ENCODE measurements at regions not wholly inside any gene's neighbourhood (a gene's known extent, or its start where the extent isn't known, plus 50 kb on each side); places are given as distances from the start of the nearest gene placed in this dataset.

DNA sequence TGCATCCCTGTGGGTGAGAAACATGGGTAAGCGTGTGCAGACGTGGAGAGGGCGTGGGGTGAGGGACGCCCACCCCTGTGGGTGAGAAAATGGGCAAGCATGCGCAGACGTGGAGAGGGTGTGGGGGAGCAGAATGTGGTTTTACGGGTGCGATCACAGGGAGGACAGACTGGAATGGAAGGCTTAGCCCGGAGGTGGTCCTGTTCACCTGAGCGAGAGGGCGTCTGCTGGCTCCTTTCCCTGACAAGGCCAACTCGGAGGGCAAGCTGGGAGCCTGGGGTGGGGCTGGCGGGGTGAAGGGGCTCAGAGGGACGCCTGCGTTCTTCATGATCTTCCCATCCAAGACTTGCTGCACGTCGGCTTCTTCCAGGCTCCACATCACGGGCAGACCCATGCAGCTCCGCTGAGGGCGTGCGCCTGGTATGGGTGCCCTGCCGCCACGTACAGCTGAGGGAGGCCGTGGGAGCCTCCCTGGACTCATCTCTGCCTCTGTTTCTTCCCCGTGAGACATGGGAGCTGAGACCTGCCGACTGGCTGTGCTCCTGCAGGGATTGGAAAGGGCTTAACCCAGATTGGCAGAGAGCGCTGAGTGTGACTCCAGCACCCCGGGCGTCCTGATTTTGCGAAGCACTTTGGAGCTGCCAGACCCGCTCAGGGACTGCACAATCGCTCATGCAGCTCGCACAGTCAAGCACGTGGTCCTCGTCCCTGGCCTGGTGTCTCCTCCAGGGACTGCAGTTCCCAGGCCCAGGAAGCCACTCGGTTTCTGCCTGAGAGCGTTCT, 74.3 kb upstream of the SHH start:
- no peak overlapping the region for H3K4me3 ChIP-seq (ENCODE audit: low read length)
- CTCF ChIA-PET, result no interaction called here
- peaks cover 7 to 13% of the 10 kb centered on the region in 2 donors for H3K27me3 Mint-ChIP-seq
- DNase-seq, result no peak
- no peaks in the 10 kb centered on the region for H3K27me3 ChIP-seq (ENCODE audit: insufficient read depth, low read length, poor library complexity, severe bottlenecking)
- H3K36me3 Mint-ChIP-seq, result no peaks in the 10 kb centered on the region
- H3K27ac ChIP-seq (ENCODE audit: low read depth, low read length), result no peak overlapping the region
- peak overlapping the region in 1 of 8 donors; percentile 60 for H3K27ac Mint-ChIP-seq
- H3K9me3 Mint-ChIP-seq, result peaks cover 0 to 3% (median 0%) of the 10 kb centered on the region in 5 donors
- H3K4me3 Mint-ChIP-seq, result no peak overlapping the region
- H3K4me1 ChIP-seq (ENCODE audit: insufficient read depth, low read length), result no peaks in the 10 kb centered on the region
- no peaks in the 10 kb centered on the region for H3K4me1 Mint-ChIP-seq
- H3K36me3 ChIP-seq (ENCODE audit: insufficient read depth, low read length), result no peaks in the 10 kb centered on the region
- POLR2A ChIA-PET, result no interaction called here
- H3K9me3 ChIP-seq (ENCODE audit: low read length), result no peaks in the 10 kb centered on the region

DNA sequence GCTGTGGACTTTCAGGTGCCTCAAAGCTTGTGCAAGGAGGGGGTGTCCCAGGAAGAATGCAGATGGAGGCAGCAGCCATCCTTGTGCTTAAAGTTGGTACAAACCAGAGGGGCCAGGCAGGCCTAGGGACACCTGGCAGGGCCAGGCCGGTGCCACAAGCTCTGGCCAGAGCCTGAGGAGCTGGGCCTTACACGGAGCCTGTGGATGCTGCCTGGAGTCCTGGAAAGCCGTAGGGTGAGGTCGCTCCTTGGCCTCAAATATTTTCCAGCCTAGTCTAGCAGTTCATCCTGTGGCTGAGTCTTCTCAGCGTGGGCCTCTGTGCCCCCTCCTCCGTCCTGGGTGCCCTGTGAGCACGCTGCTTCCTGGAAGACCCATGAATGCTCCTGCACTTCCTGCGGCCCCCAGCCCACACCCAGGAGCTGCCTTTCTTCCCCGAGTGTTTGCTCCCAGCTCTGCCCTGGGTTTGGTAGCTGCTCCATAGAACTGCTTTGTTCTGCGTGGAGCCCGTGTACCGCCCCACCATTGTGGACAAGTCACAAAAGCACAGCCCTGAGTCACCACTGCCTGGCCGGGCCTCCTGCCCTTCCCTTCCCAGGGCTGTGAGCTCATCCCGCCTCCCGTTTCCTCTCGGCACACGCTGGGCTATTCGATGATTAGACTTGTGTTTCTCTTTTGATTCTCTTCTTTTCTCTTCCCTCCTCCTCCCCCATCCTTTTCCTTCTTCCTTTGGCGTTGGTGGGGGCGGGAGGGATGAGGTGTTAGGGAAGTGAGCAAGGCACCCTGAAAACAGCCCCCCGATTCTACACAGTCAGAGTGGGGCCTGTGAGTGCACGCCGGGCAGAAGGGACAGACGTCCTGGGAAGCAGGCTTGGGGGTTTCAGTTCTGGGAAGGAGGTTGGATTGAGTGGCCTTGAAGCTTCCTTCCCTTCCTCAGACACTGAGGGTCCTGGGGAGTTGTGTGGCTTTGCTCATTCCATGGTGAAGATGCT, 73.2 kb upstream of the SHH start:
- Histone ChIP-seq H3K27ac (ENCODE audit: low read depth, low read length) (no peak overlapping the region), H3K4me3 (ENCODE audit: low read length) (no peak overlapping the region), H3K36me3 (ENCODE audit: insufficient read depth, low read length) (no peaks in the 10 kb centered on the region), H3K9me3 (ENCODE audit: low read length) (no peaks in the 10 kb centered on the region), H3K27me3 (ENCODE audit: insufficient read depth, low read length, poor library complexity, severe bottlenecking) (no peaks in the 10 kb centered on the region), H3K4me1 (ENCODE audit: insufficient read depth, low read length) (no peaks in the 10 kb centered on the region)
- peaks cover 7 to 13% of the 10 kb centered on the region in 2 donors for H3K27me3 Mint-ChIP-seq
- POLR2A ChIA-PET, result no interaction called here
- H3K36me3 Mint-ChIP-seq, result no peaks in the 10 kb centered on the region
- H3K4me1 Mint-ChIP-seq, result no peaks in the 10 kb centered on the region
- DNase-seq, result no peak
- H3K4me3 Mint-ChIP-seq, result no peak overlapping the region
- H3K27ac Mint-ChIP-seq, result no peak overlapping the region
- CTCF ChIA-PET, result no interaction called here
- H3K9me3 Mint-ChIP-seq, result peaks cover 0 to 3% (median 0%) of the 10 kb centered on the region in 5 donors

DNA sequence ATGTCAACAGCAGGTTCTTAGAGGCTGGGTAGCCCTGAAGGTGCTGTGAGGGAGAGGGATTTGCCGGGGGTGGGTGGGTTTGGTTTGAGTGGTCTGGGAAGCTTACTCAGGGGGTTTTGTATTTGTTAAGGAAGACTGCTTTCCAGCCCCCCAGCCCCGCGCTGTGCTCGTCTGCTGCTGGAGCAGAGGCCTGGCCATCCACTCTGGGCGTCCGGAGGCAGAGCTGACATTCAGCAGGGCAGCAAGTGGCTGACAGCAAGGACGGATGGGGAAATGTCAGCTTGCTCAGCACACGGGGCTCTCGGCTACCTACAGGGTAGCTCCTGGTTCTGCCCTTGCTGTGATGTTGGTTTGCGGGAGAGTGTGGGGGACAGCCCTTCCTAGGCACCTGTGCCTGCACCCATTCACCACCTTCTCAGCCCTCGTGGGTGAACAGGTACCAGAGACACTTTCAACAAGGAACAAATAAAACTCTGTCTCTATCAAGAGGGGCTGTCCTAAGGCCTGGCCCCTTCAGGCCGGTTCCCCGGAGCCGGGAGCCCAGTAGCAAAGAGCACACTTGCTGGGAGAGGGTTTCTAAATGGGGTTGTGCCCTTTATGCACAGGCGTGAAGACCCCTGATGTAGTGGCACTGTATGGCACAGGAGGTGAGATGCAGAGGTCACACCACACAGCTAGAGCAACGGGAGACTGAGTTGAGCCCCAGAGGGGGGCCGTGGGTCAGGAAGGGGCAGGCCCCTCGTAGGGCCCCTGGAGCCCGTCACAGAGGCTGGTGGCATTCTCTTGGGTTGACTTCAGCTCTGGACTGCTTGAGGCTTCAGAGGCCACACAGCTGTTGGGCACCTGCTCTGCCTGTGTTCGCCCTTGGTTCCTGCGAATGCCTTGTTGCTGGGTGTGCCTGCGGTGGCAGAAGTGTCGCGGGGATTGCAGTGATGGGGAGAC, 72.2 kb upstream of the SHH start:
- Histone ChIP-seq H3K9me3 (ENCODE audit: low read length) (no peaks in the 10 kb centered on the region), H3K27ac (ENCODE audit: low read depth, low read length) (no peak overlapping the region), H3K27me3 (ENCODE audit: insufficient read depth, low read length, poor library complexity, severe bottlenecking) (no peaks in the 10 kb centered on the region), H3K36me3 (ENCODE audit: insufficient read depth, low read length) (no peaks in the 10 kb centered on the region), H3K4me1 (ENCODE audit: insufficient read depth, low read length) (no peaks in the 10 kb centered on the region), H3K4me3 (ENCODE audit: low read length) (no peak overlapping the region)
- Mint-ChIP-seq H3K4me3 (no peak overlapping the region), H3K27ac (no peak overlapping the region), H3K4me1 (no peaks in the 10 kb centered on the region), H3K27me3 (peaks cover 7 to 13% of the 10 kb centered on the region in 2 donors), H3K9me3 (no peaks in the 10 kb centered on the region), H3K36me3 (no peaks in the 10 kb centered on the region)
- ChIA-PET CTCF (no interaction called here), POLR2A (no interaction called here)
- no peak for DNase-seq

DNA sequence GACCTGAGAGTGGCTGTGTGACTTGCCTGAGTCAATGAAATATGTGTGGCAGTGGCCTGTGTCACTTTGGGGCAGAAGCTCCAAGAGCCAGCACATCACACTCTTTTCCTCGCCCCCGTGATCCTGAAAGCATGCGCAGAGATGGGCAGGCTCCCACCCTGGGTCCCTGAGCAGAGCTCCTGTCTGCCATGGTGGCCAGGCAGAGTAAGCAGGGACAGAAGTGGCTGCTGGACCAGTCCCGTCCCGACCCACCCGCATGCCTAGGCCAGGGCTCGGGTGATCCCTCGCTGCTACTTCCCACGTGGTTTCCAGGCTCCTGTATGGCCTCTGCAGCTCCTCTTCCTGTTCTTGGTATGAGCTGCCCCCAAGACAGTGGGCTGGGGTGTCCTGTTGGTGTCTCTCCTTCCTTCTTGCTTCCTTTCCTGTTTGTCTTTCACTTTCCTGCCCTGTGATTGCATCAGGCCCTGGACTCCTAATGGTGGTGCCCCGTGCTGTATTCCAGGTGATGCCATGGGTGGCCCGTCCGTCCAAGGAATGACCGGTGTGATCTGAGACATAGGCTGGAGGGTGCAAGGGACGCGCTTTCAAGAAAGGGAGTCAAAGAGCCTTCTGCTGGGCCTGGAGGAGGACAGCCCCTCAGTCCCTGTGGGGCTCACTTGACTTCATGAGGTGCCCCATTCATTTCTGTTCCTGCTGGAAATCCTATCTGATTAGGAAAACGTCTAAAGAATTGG, 71.4 kb upstream of the SHH start:
- no peak overlapping the region for H3K27ac Mint-ChIP-seq
- Histone ChIP-seq H3K4me3 (ENCODE audit: low read length) (no peak overlapping the region), H3K36me3 (ENCODE audit: insufficient read depth, low read length) (no peaks in the 10 kb centered on the region), H3K27me3 (ENCODE audit: insufficient read depth, low read length, poor library complexity, severe bottlenecking) (no peaks in the 10 kb centered on the region), H3K27ac (ENCODE audit: low read depth, low read length) (no peak overlapping the region), H3K9me3 (ENCODE audit: low read length) (no peaks in the 10 kb centered on the region), H3K4me1 (ENCODE audit: insufficient read depth, low read length) (no peaks in the 10 kb centered on the region)
- no peak overlapping the region for H3K4me3 Mint-ChIP-seq
- peaks cover 5 to 8% of the 10 kb centered on the region in 2 donors for H3K27me3 Mint-ChIP-seq
- DNase-seq, result no peak
- POLR2A ChIA-PET, result no interaction called here
- no peaks in the 10 kb centered on the region for H3K4me1 Mint-ChIP-seq
- H3K36me3 Mint-ChIP-seq, result no peaks in the 10 kb centered on the region
- CTCF ChIA-PET, result no interaction called here
- H3K9me3 Mint-ChIP-seq, result no peaks in the 10 kb centered on the region

DNA sequence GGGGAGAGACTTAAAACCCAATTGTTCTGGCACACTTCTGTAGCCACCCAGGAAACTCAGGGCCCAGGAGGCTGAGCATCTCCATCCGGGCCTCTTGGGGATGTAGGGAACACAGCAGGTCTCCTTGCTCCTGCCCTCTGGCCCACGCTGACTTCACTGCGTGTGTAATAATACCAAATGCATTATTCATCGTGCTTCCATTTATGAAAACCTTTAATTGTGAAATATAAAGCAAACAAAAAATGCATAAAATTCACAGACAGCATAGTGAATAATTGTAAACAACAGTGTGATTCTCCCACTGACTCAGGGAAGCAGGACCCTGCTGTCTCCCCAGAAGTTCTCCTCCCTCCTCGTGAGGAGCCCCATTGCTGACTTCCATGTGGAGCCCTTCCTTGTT, 70.3 kb upstream of the SHH start:
- H3K9me3 Mint-ChIP-seq, result no peaks in the 10 kb centered on the region
- DNase-seq, result no peak
- peaks cover 3 to 4% of the 10 kb centered on the region in 2 donors for H3K27me3 Mint-ChIP-seq
- CTCF ChIA-PET, result no interaction called here
- no peak overlapping the region for H3K27ac Mint-ChIP-seq
- Histone ChIP-seq H3K27me3 (ENCODE audit: insufficient read depth, low read length, poor library complexity, severe bottlenecking) (no peaks in the 10 kb centered on the region), H3K27ac (ENCODE audit: low read depth, low read length) (no peak overlapping the region), H3K9me3 (ENCODE audit: low read length) (no peaks in the 10 kb centered on the region), H3K4me1 (ENCODE audit: insufficient read depth, low read length) (no peaks in the 10 kb centered on the region), H3K4me3 (ENCODE audit: low read length) (no peak overlapping the region), H3K36me3 (ENCODE audit: insufficient read depth, low read length) (no peaks in the 10 kb centered on the region)
- no peaks in the 10 kb centered on the region for H3K36me3 Mint-ChIP-seq
- POLR2A ChIA-PET, result no interaction called here
- no peak overlapping the region for H3K4me3 Mint-ChIP-seq
- H3K4me1 Mint-ChIP-seq, result no peaks in the 10 kb centered on the region

DNA sequence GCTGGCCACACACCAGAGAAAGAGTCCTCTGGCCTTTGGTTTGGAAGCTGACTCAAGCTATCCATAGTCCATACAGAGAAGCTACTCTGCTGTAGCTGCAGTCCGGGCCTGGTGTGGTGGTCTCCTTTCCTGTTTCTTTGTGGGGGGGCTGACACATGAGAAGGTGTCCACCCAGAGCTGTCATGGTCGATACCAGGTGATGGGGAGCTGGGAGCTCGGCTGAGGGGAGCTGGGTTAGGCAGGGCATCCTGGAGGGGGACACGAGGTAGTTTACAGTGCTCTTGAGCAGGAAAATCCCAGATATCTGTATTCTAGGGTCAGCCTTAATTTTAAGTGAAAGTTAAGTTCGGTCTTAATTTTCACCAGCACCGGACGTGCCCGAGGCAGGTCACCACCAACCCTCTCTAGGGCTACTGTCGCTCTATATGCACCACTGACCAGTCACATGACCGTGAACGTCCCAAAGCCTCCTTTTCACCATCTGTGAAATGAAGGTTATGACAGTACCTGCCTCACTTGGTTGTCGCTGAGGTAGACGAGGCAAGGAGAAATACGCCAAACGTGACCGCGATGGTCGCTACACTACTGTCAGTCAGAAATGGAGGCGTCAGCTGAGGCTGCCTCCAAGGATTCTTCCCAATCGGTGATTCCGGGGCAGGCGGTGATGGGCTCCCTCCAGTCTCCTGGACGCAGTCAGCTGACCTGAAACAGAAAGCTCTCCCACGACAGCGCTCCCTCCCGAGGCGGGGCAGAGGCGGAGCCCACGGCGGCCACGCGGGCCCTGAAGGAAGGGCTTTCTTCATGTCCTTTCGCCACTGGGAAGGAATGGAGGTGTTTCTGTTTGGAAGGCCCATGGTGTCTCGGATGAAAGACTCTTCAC, 69.4 kb upstream of the SHH start:
- no peaks in the 10 kb centered on the region for H3K36me3 Mint-ChIP-seq
- ChIA-PET CTCF (no interaction called here), POLR2A (no interaction called here)
- H3K9me3 ChIP-seq (ENCODE audit: low read length), result no peaks in the 10 kb centered on the region
- no peak overlapping the region for H3K4me3 Mint-ChIP-seq
- H3K36me3 ChIP-seq (ENCODE audit: insufficient read depth, low read length), result no peaks in the 10 kb centered on the region
- H3K4me1 ChIP-seq (ENCODE audit: insufficient read depth, low read length), result no peaks in the 10 kb centered on the region
- DNase-seq, result no peak
- no peaks in the 10 kb centered on the region for H3K4me1 Mint-ChIP-seq
- no peak overlapping the region for H3K4me3 ChIP-seq (ENCODE audit: low read length)
- H3K27me3 ChIP-seq (ENCODE audit: insufficient read depth, low read length, poor library complexity, severe bottlenecking), result no peaks in the 10 kb centered on the region
- no peak overlapping the region for H3K27ac Mint-ChIP-seq
- H3K9me3 Mint-ChIP-seq, result no peaks in the 10 kb centered on the region
- no peak overlapping the region for H3K27ac ChIP-seq (ENCODE audit: low read depth, low read length)
- H3K27me3 Mint-ChIP-seq, result peaks cover 3 to 4% of the 10 kb centered on the region in 2 donors

DNA sequence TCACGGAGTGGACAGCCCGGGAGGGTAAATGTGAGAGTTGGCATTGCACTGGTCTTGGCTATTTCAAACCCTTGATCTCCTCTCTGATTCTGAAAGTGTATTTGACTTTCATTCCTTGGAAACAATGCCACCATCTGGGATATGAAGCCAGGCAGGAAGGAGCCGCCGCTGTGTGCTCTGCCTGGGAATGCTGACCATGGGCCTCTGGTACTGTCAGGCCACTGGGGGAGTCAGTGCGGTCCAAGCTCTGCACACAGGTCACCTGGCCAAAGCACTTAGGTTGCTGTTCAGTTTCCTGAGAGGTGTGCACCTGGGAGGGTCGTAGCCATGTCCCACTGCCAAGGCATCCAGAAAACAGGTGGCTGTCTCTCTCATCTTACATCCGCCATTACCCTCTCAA, 68.5 kb upstream of the SHH start:
- Mint-ChIP-seq H3K36me3 (no peaks in the 10 kb centered on the region), H3K27ac (no peak overlapping the region), H3K4me1 (no peaks in the 10 kb centered on the region), H3K9me3 (no peaks in the 10 kb centered on the region), H3K27me3 (peaks cover 0 to 2% of the 10 kb centered on the region in 2 donors), H3K4me3 (no peak overlapping the region)
- DNase-seq, result no peak
- ChIA-PET CTCF (no interaction called here), POLR2A (no interaction called here)
- H3K4me3 ChIP-seq (ENCODE audit: low read length), result no peak overlapping the region
- H3K9me3 ChIP-seq (ENCODE audit: low read length), result no peaks in the 10 kb centered on the region
- H3K4me1 ChIP-seq (ENCODE audit: insufficient read depth, low read length), result no peaks in the 10 kb centered on the region
- H3K36me3 ChIP-seq (ENCODE audit: insufficient read depth, low read length), result no peaks in the 10 kb centered on the region
- no peak overlapping the region for H3K27ac ChIP-seq (ENCODE audit: low read depth, low read length)
- H3K27me3 ChIP-seq (ENCODE audit: insufficient read depth, low read length, poor library complexity, severe bottlenecking), result no peaks in the 10 kb centered on the region

Measured in CD8-positive, alpha-beta memory T cell (primary cell).